T-cell (primary cell): ENCODE measurements at regions not wholly inside any gene's neighbourhood (a gene's known extent, or its start where the extent isn't known, plus 50 kb on each side); places are given as distances from the start of the nearest gene placed in this dataset.

ENCODE experiments used
- ATAC-seq, 4 experiments: fragments of 200-7000 bp in 3 of 4; fragments of 150-1000 bp in 1 of 4; cut with Tn5 transposase; replicated peaks in 1 of 4; 1 replicate in 3 of 4; 2 replicates in 1 of 4; pipeline ENCODE4 v1.10.0; 2021; ENCODE audit warnings: moderate library complexity in 3 of 4, mild to moderate bottlenecking in 2 of 4, moderate number of reproducible peaks in 1 of 4
- CTCF ChIA-PET, 2 donors: fragments of 300-600 bp; sonication (Branson Sonifier 250); formaldehyde crosslinking; loops; one replicate each; lab custom pipeline; 2022; ENCODE audit warnings: antibody characterized with exemption in 2 of 2; lab: Charles Lee
- POLR2A ChIA-PET, 2 donors: fragments of 300-600 bp; sonication (Branson Sonifier 250); formaldehyde crosslinking; loops; one replicate each; lab custom pipeline; 2022; ENCODE audit warnings: antibody characterized with exemption in 2 of 2; lab: Charles Lee
- DNase-seq, 35 experiments: peaks; one replicate each; pipeline versions ENCODE4 v3.0.0 to v3.0.0-alpha.2; 2013 to 2023
- H3K27ac ChIP-seq: one replicate; pipeline ENCODE4 v1.5.1; 2013; ENCODE audit warnings: low read length
- H3K27me3 ChIP-seq, 2 experiments: replicated peaks in 1 of 2; 1 replicate in 1 of 2; 2 replicates in 1 of 2; pipeline versions ENCODE4 v1.6.1 to v1.7.0; 2013; ENCODE audit warnings: low read length in 1 of 2, mixed read lengths in 1 of 2; ENCODE audit not compliant: control insufficient read depth in 2 of 2, insufficient read depth in 2 of 2; ENCODE audit errors: extremely low read depth in 1 of 2
- H3K36me3 ChIP-seq, 2 donors: 1 replicate in 1 of 2; 2 replicates in 1 of 2; pipeline versions ENCODE4 v1.6.1 to v1.7.0; 2013; ENCODE audit warnings: low read length in 1 of 2; ENCODE audit not compliant: control insufficient read depth in 2 of 2, insufficient read depth in 1 of 2; ENCODE audit errors: extremely low read depth in 1 of 2
- H3K4me1 ChIP-seq, 2 experiments: 1 replicate in 1 of 2; 2 replicates in 1 of 2; pipeline versions ENCODE4 v1.6.1 to v1.7.0; 2013; ENCODE audit warnings: low read length in 2 of 2, mixed read lengths in 1 of 2; ENCODE audit not compliant: insufficient read depth in 2 of 2, control insufficient read depth in 1 of 2; ENCODE audit errors: extremely low read depth in 1 of 2
- H3K4me3 ChIP-seq, 2 donors: 1 replicate in 1 of 2; 2 replicates in 1 of 2; pipeline versions ENCODE4 v1.5.1 to v1.7.0; 2013; ENCODE audit warnings: mild to moderate bottlenecking in 2 of 2, low read length in 1 of 2, moderate library complexity in 1 of 2; ENCODE audit not compliant: control insufficient read depth in 1 of 2; ENCODE audit errors: extremely low read depth in 1 of 2
- H3K9me3 ChIP-seq: 2 replicates; pipeline ENCODE4 v1.7.0; 2013
- H3K27ac Mint-ChIP-seq, 2 donors: one replicate each; pipeline ENCODE4 v1.8.0; 2020 to 2021; ENCODE audit warnings: mild to moderate bottlenecking in 2 of 2, mixed read lengths in 2 of 2
- H3K27me3 Mint-ChIP-seq, 2 donors: one replicate each; pipeline ENCODE4 v1.8.0; 2021 to 2022; ENCODE audit warnings: mixed read lengths in 2 of 2
- H3K36me3 Mint-ChIP-seq: one replicate; pipeline ENCODE4 v1.8.0; 2021; ENCODE audit warnings: mixed read lengths
- H3K4me1 Mint-ChIP-seq, 3 donors: one replicate each; pipeline ENCODE4 v1.8.0; 2020 to 2022; ENCODE audit warnings: mixed read lengths in 3 of 3, mild to moderate bottlenecking in 1 of 3
- H3K4me3 Mint-ChIP-seq, 3 donors: one replicate each; pipeline ENCODE4 v1.8.0; 2020 to 2022; ENCODE audit warnings: mild to moderate bottlenecking in 3 of 3, mixed read lengths in 3 of 3, moderate library complexity in 3 of 3
- H3K9me3 Mint-ChIP-seq, 3 donors: one replicate each; pipeline ENCODE4 v1.8.0; 2020 to 2022; ENCODE audit warnings: mixed read lengths in 3 of 3
- WGBS: methylation state at CpG from one replicate; pipeline ENCODE4 v1.1.5; 2013; ENCODE audit warnings: missing lambda C conversion rate; ENCODE audit not compliant: insufficient coverage; 5-methylcytosine and 5-hydroxymethylcytosine counted together

DNA sequence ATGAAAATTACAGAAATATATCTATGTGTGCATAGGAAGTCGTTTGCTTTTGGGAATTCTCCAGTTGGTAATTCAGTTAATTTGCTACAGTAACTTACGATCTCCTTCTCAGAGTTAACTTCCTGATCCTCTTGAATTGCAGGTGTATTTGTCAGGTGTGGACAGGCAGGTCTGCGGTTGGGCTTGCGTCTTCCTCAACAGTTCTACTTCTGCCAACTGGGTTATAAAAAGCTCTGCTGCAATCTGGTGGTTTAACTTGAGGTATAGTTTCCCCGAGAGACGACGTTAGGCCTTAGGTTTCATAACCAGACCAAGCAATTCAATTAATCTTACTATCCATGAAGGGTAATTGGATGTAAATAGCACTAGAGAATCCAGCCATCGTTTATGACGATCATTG lies 88.2 kb downstream of the GABPA start:
- no peak overlapping the region for H3K27ac Mint-ChIP-seq
- CTCF ChIA-PET = no interaction called here

DNA sequence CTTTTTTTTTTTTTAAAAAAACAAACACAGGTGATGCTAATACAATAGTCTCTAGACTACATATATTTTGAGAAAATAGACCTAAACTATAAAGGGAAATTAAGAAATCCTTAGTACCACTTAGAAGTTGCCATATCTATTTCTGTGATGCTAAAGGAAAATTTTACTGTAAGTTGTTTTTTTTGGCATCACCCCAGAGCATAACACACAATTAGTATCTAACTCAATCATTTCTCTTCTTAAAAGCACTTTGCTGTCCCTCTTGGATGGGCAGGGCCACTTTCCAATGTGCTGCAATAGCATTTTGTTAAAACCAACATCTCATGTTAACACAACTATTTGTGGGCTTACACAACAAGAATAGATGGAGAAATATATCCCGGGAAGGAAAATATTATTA lies 91.9 kb downstream of the GABPA start:
- ATAC-seq (no peak), DNase-seq (no peak)
- Histone ChIP-seq H3K4me1 (no peaks in the 10 kb centered on the region), H3K27me3 (no peaks in the 10 kb centered on the region), H3K27ac (no peak overlapping the region), H3K4me3 (no peak overlapping the region), H3K9me3 (no peaks in the 10 kb centered on the region), H3K36me3 (no peaks in the 10 kb centered on the region)
- no peaks in the 10 kb centered on the region for H3K4me1 Mint-ChIP-seq
- no peak overlapping the region for H3K27ac Mint-ChIP-seq
- no peaks in the 10 kb centered on the region for H3K36me3 Mint-ChIP-seq
- no peak overlapping the region for H3K4me3 Mint-ChIP-seq
- WGBS = no CpG with 5 or more reads among the region's 1 CpG
- POLR2A ChIA-PET = interaction anchor here (0.5 to 0.6 kb wide), 3 partner anchors 69 to 1136 kb away, joined by 3 to 9 read pairs (median 3); no protein-coding TSS in a partner anchor
- CTCF ChIA-PET = interaction anchor here (0.5 to 0.6 kb wide), 2 partner anchors 26 to 899 kb away, joined by 3 to 4 read pairs; no protein-coding TSS in a partner anchor
- no peaks in the 10 kb centered on the region for H3K9me3 Mint-ChIP-seq
- H3K27me3 Mint-ChIP-seq = peaks cover 2 to 12% of the 10 kb centered on the region in 2 donors

More for the DNA sequence above, 88.2 kb downstream of the GABPA start:
- Mint-ChIP-seq H3K36me3 (no peaks in the 10 kb centered on the region), H3K27me3 (peaks cover 0 to 12% of the 10 kb centered on the region in 2 donors), H3K4me1 (peaks cover 0 to 3% (median 3%) of the 10 kb centered on the region in 3 donors), H3K4me3 (no peak overlapping the region), H3K9me3 (no peaks in the 10 kb centered on the region)
- POLR2A ChIA-PET = no interaction called here
- Histone ChIP-seq H3K4me1 (no peaks in the 10 kb centered on the region), H3K36me3 (no peaks in the 10 kb centered on the region), H3K27ac (no peak overlapping the region), H3K27me3 (no peaks in the 10 kb centered on the region), H3K9me3 (no peaks in the 10 kb centered on the region), H3K4me3 (no peak overlapping the region)
- DNase-seq (no peak), ATAC-seq (no peak)
- no CpG with 5 or more reads among the region's 9 CpGs for WGBS

DNA sequence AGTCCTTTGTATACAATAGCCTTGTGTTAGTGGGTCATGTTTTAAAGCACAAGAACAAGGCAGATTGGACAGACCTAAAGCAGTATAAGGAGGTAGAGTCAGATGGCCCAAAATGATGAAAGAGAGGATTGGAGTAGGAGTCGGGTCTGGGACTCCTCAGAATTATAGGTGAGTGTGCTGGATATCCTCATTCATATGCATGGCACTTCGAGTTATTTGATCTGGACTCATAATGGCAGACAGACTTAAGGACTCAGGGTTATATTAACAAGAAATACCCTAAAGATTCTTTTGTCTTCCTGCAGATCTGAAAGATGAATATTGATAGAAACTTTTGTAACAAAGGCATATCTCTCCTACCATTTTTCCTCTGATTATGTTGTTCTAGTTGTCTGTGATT lies 92.7 kb downstream of the GABPA start:
- Histone ChIP-seq H3K9me3 (no peaks in the 10 kb centered on the region), H3K4me1 (no peaks in the 10 kb centered on the region), H3K27ac (no peak overlapping the region), H3K27me3 (no peaks in the 10 kb centered on the region), H3K36me3 (no peaks in the 10 kb centered on the region), H3K4me3 (no peak overlapping the region)
- Mint-ChIP-seq H3K36me3 (no peaks in the 10 kb centered on the region), H3K4me3 (no peak overlapping the region), H3K27me3 (peaks cover 4 to 12% of the 10 kb centered on the region in 2 donors), H3K4me1 (no peaks in the 10 kb centered on the region), H3K9me3 (no peaks in the 10 kb centered on the region), H3K27ac (no peak overlapping the region)
- no CpG with 5 or more reads among the region's 2 CpGs for WGBS
- DNase-seq (no peak), ATAC-seq (no peak)
- ChIA-PET POLR2A (no interaction called here), CTCF (no interaction called here)
